ENCODE measurements at regions not wholly inside any gene's neighbourhood (a gene's known extent, or its start where the extent isn't known, plus 50 kb on each side); places are given as distances from the start of the nearest gene placed in this dataset.

- H3K27me3 Mint-ChIP-seq: no peaks in the 10 kb centered on the region
- no peak overlapping the region for H3K27ac Mint-ChIP-seq
- DNase-seq (ENCODE audit: low spot score in 2 of 2) (no peak), ATAC-seq (ENCODE audit: low read depth) (no peak)
- no peak overlapping the region for H3K4me3 Mint-ChIP-seq
- H3K9me3 Mint-ChIP-seq: no peaks in the 10 kb centered on the region
- no peaks in the 10 kb centered on the region for H3K36me3 Mint-ChIP-seq
- no peaks in the 10 kb centered on the region for H3K4me1 Mint-ChIP-seq
Measured at GRCh38 chr9:17963498-17963897, 384.6 kb downstream of the SH3GL2 start.

- Mint-ChIP-seq H3K9me3 (peaks cover 2% of the 10 kb centered on the region), H3K27me3 (no peaks in the 10 kb centered on the region), H3K27ac (no peak overlapping the region), H3K4me1 (no peaks in the 10 kb centered on the region), H3K36me3 (no peaks in the 10 kb centered on the region), H3K4me3 (no peak overlapping the region)
- ATAC-seq (ENCODE audit: low read depth) (no peak), DNase-seq (ENCODE audit: low spot score in 2 of 2) (no peak)
Measured at GRCh38 chr9:17967731-17968130, 388.9 kb downstream of the SH3GL2 start.

GRCh38 chr9:17969232-17969631 lies 390.4 kb downstream of the SH3GL2 start:
- Mint-ChIP-seq H3K9me3 (peaks cover 2% of the 10 kb centered on the region), H3K4me3 (no peak overlapping the region), H3K27ac (no peak overlapping the region), H3K36me3 (no peaks in the 10 kb centered on the region), H3K4me1 (no peaks in the 10 kb centered on the region), H3K27me3 (no peaks in the 10 kb centered on the region)
- ATAC-seq (ENCODE audit: low read depth) (no peak), DNase-seq (ENCODE audit: low spot score in 2 of 2) (no peak)

- Mint-ChIP-seq H3K36me3 (no peaks in the 10 kb centered on the region), H3K27me3 (no peaks in the 10 kb centered on the region), H3K9me3 (peaks cover 5% of the 10 kb centered on the region), H3K4me1 (no peaks in the 10 kb centered on the region), H3K4me3 (no peak overlapping the region), H3K27ac (no peak overlapping the region)
- DNase-seq (ENCODE audit: low spot score in 2 of 2) (no peak), ATAC-seq (ENCODE audit: low read depth) (no peak)
Measured at GRCh38 chr9:17970277-17970676, 391.4 kb downstream of the SH3GL2 start.

GRCh38 chr9:17978773-17979172 lies 399.9 kb downstream of the SH3GL2 start:
- no peaks in the 10 kb centered on the region for H3K27me3 Mint-ChIP-seq
- H3K4me3 Mint-ChIP-seq: no peak overlapping the region
- no peaks in the 10 kb centered on the region for H3K4me1 Mint-ChIP-seq
- peaks cover 17% of the 10 kb centered on the region for H3K9me3 Mint-ChIP-seq
- no peak for ATAC-seq (ENCODE audit: low read depth)
- H3K36me3 Mint-ChIP-seq: no peaks in the 10 kb centered on the region
- H3K27ac Mint-ChIP-seq: no peak overlapping the region
- DNase-seq (ENCODE audit: low spot score in 2 of 2): no peak

GRCh38 chr9:17986595-17986994 lies 407.7 kb downstream of the SH3GL2 start:
- Mint-ChIP-seq H3K27me3 (no peaks in the 10 kb centered on the region), H3K4me3 (no peak overlapping the region), H3K36me3 (no peaks in the 10 kb centered on the region), H3K9me3 (no peaks in the 10 kb centered on the region), H3K4me1 (no peaks in the 10 kb centered on the region), H3K27ac (no peak overlapping the region)
- DNase-seq (ENCODE audit: low spot score in 2 of 2): no peak
- ATAC-seq (ENCODE audit: low read depth): no peak

- H3K27me3 Mint-ChIP-seq: no peaks in the 10 kb centered on the region
- H3K36me3 Mint-ChIP-seq: no peaks in the 10 kb centered on the region
- ATAC-seq (ENCODE audit: low read depth) (no peak), DNase-seq (ENCODE audit: low spot score in 2 of 2) (no peak)
- no peaks in the 10 kb centered on the region for H3K4me1 Mint-ChIP-seq
- no peak overlapping the region for H3K27ac Mint-ChIP-seq
- no peak overlapping the region for H3K4me3 Mint-ChIP-seq
- no peaks in the 10 kb centered on the region for H3K9me3 Mint-ChIP-seq
Measured at GRCh38 chr9:17987189-17987588, 408.3 kb downstream of the SH3GL2 start.

- H3K36me3 Mint-ChIP-seq: no peaks in the 10 kb centered on the region
- DNase-seq (ENCODE audit: low spot score in 2 of 2) (no peak), ATAC-seq (ENCODE audit: low read depth) (no peak)
- H3K4me1 Mint-ChIP-seq: no peaks in the 10 kb centered on the region
- H3K4me3 Mint-ChIP-seq: no peak overlapping the region
- no peak overlapping the region for H3K27ac Mint-ChIP-seq
- no peaks in the 10 kb centered on the region for H3K9me3 Mint-ChIP-seq
- H3K27me3 Mint-ChIP-seq: no peaks in the 10 kb centered on the region
Measured at GRCh38 chr9:17988489-17988888, 409.6 kb downstream of the SH3GL2 start.

- no peaks in the 10 kb centered on the region for H3K36me3 Mint-ChIP-seq
- H3K4me1 Mint-ChIP-seq: no peaks in the 10 kb centered on the region
- no peak for DNase-seq (ENCODE audit: low spot score in 2 of 2)
- no peak for ATAC-seq (ENCODE audit: low read depth)
- H3K4me3 Mint-ChIP-seq: no peak overlapping the region
- H3K27me3 Mint-ChIP-seq: no peaks in the 10 kb centered on the region
- H3K9me3 Mint-ChIP-seq: no peaks in the 10 kb centered on the region
- no peak overlapping the region for H3K27ac Mint-ChIP-seq
Measured at GRCh38 chr9:17990602-17991001, 411.7 kb downstream of the SH3GL2 start.

GRCh38 chr9:17993024-17993423 lies 414.2 kb downstream of the SH3GL2 start:
- no peaks in the 10 kb centered on the region for H3K4me1 Mint-ChIP-seq
- no peaks in the 10 kb centered on the region for H3K36me3 Mint-ChIP-seq
- no peak overlapping the region for H3K4me3 Mint-ChIP-seq
- ATAC-seq (ENCODE audit: low read depth) (no peak), DNase-seq (ENCODE audit: low spot score in 2 of 2) (no peak)
- H3K9me3 Mint-ChIP-seq: no peaks in the 10 kb centered on the region
- H3K27me3 Mint-ChIP-seq: no peaks in the 10 kb centered on the region
- H3K27ac Mint-ChIP-seq: no peak overlapping the region

GRCh38 chr9:17994695-17995425 lies 416.0 kb downstream of the SH3GL2 start:
- ATAC-seq (ENCODE audit: low read depth) (no peak), DNase-seq (ENCODE audit: low spot score in 2 of 2) (no peak)
- no peaks in the 10 kb centered on the region for H3K9me3 Mint-ChIP-seq
- H3K4me1 Mint-ChIP-seq: no peaks in the 10 kb centered on the region
- no peak overlapping the region for H3K4me3 Mint-ChIP-seq
- no peaks in the 10 kb centered on the region for H3K27me3 Mint-ChIP-seq
- H3K27ac Mint-ChIP-seq: no peak overlapping the region
- H3K36me3 Mint-ChIP-seq: no peaks in the 10 kb centered on the region

- DNase-seq (ENCODE audit: low spot score in 2 of 2) (no peak), ATAC-seq (ENCODE audit: low read depth) (no peak)
- no peaks in the 10 kb centered on the region for H3K9me3 Mint-ChIP-seq
- no peak overlapping the region for H3K27ac Mint-ChIP-seq
- H3K36me3 Mint-ChIP-seq: no peaks in the 10 kb centered on the region
- no peaks in the 10 kb centered on the region for H3K27me3 Mint-ChIP-seq
- no peak overlapping the region for H3K4me3 Mint-ChIP-seq
- H3K4me1 Mint-ChIP-seq: no peaks in the 10 kb centered on the region
Measured at GRCh38 chr9:17996728-17997127, 417.9 kb downstream of the SH3GL2 start.

GRCh38 chr9:18002718-18003438 lies 424.0 kb downstream of the SH3GL2 start:
- H3K9me3 Mint-ChIP-seq: peaks cover 2% of the 10 kb centered on the region
- ATAC-seq (ENCODE audit: low read depth): no peak
- H3K36me3 Mint-ChIP-seq: no peaks in the 10 kb centered on the region

GRCh38 chr9:18006591-18006990 lies 427.7 kb downstream of the SH3GL2 start:
- H3K27me3 Mint-ChIP-seq: no peaks in the 10 kb centered on the region
- H3K27ac Mint-ChIP-seq: no peak overlapping the region
- ATAC-seq (ENCODE audit: low read depth) (no peak), DNase-seq (ENCODE audit: low spot score in 2 of 2) (no peak)
- H3K4me1 Mint-ChIP-seq: no peaks in the 10 kb centered on the region
- H3K36me3 Mint-ChIP-seq: no peaks in the 10 kb centered on the region
- H3K9me3 Mint-ChIP-seq: peaks cover 3% of the 10 kb centered on the region
- H3K4me3 Mint-ChIP-seq: no peak overlapping the region

More at GRCh38 chr9:18002718-18003438, 424.0 kb downstream of the SH3GL2 start:
- no peaks in the 10 kb centered on the region for H3K27me3 Mint-ChIP-seq
- H3K4me1 Mint-ChIP-seq: no peaks in the 10 kb centered on the region
- no peak for DNase-seq (ENCODE audit: low spot score in 2 of 2)
- H3K27ac Mint-ChIP-seq: no peak overlapping the region
- H3K4me3 Mint-ChIP-seq: no peak overlapping the region

- Mint-ChIP-seq H3K27ac (no peak overlapping the region), H3K27me3 (no peaks in the 10 kb centered on the region), H3K4me1 (no peaks in the 10 kb centered on the region), H3K36me3 (no peaks in the 10 kb centered on the region), H3K4me3 (no peak overlapping the region), H3K9me3 (peaks cover 3% of the 10 kb centered on the region)
- ATAC-seq (ENCODE audit: low read depth) (no peak), DNase-seq (ENCODE audit: low spot score in 2 of 2) (no peak)
Measured at GRCh38 chr9:18007621-18008020, 428.8 kb downstream of the SH3GL2 start.

All from memory B cell (primary cell).